Neural cell (in vitro differentiated cells): ENCODE measurements at regions not wholly inside any gene's neighbourhood (a gene's known extent, or its start where the extent isn't known, plus 50 kb on each side); places are given as distances from the start of the nearest gene placed in this dataset.
"Not testable (repeated sequence)": the region's sequence is repeated elsewhere in the genome, so short reads cannot be mapped to it uniquely, and the experiment has no call there.

Source experiments
- H2AFZ ChIP-seq: fragments of 200-600, 300-800 bp; sonication (generic), shearing (Covaris generic); 2 replicates; pipeline ENCODE4 v1.6.0; 2014; ENCODE audit warnings: low read depth, mild to moderate bottlenecking, antibody characterized with exemption, low read length, moderate library complexity
- H3F3A ChIP-seq: fragments of 200-600 bp; shearing (Covaris generic); 2 replicates; pipeline ENCODE4 v1.6.1; 2016; ENCODE audit warnings: mild to moderate bottlenecking, moderate library complexity, mixed read lengths, antibody characterized with exemption, low read length; ENCODE audit not compliant: insufficient read depth, poor library complexity, severe bottlenecking
- H3K27ac ChIP-seq: fragments of 200-600, 300-800 bp; sonication (generic), shearing (Covaris generic); 2 replicates; pipeline ENCODE4 v1.5.1; 2014; ENCODE audit warnings: mild to moderate bottlenecking, low read length, moderate library complexity
- H3K27me3 ChIP-seq: fragments of 300-800, 200-600 bp; sonication (generic), shearing (Covaris generic); 2 replicates; pipeline ENCODE4 v1.6.0; 2014; ENCODE audit warnings: mild to moderate bottlenecking, low read depth, low read length, moderate library complexity; ENCODE audit not compliant: insufficient read depth
- H3K36me3 ChIP-seq: fragments of 300-800, 200-600 bp; sonication (generic), shearing (Covaris generic); 2 replicates; pipeline ENCODE4 v1.5.1; 2014; ENCODE audit warnings: mild to moderate bottlenecking, antibody characterized with exemption, low read length, moderate library complexity; ENCODE audit not compliant: insufficient read depth
- H3K4me2 ChIP-seq: fragments of 300-800, 200-600 bp; sonication (generic), shearing (Covaris generic); 2 replicates; pipeline ENCODE4 v1.6.0; 2014; ENCODE audit warnings: mild to moderate bottlenecking, low read length
- H3K4me3 ChIP-seq: fragments of 300-800, 200-600 bp; sonication (generic), shearing (Covaris generic); 2 replicates; pipeline ENCODE4 v1.5.1; 2014; ENCODE audit warnings: mild to moderate bottlenecking, low read length, moderate library complexity
- H3K79me2 ChIP-seq: fragments of 200-600 bp; shearing (Covaris generic); replicated peaks from 2 replicates; pipeline ENCODE4 v1.6.0; 2014; ENCODE audit warnings: mild to moderate bottlenecking, low read length, moderate library complexity; ENCODE audit not compliant: insufficient read depth
- H3K9ac ChIP-seq: fragments of 300-800, 200-600 bp; sonication (generic), shearing (Covaris generic); 2 replicates; pipeline ENCODE4 v1.6.1; 2016; ENCODE audit warnings: mild to moderate bottlenecking, low read length, mixed read lengths
- H3K9me2 ChIP-seq: fragments of 200-600 bp; shearing (Covaris generic); 2 replicates; pipeline ENCODE4 v1.6.1; 2016; ENCODE audit warnings: mild to moderate bottlenecking, low read length, mixed read lengths; ENCODE audit not compliant: insufficient read depth
- H3K9me3 ChIP-seq: fragments of 200-600, 300-800 bp; sonication (generic), shearing (Covaris generic); 2 replicates; pipeline ENCODE4 v1.6.1; 2016; ENCODE audit warnings: mild to moderate bottlenecking, mixed run types, low read length, moderate library complexity, mixed read lengths
- H4K20me1 ChIP-seq: fragments of 200-600 bp; shearing (Covaris generic); 2 replicates; pipeline ENCODE4 v1.6.1; 2016; ENCODE audit warnings: mild to moderate bottlenecking, mixed run types; ENCODE audit not compliant: insufficient read depth
- CTCF ChIP-seq: fragments of 450-650 bp; IDR thresholded peaks from 2 replicates; pipeline ENCODE4 v1.5.1; 2014; ENCODE audit warnings: antibody characterized with exemption, mild to moderate bottlenecking, moderate library complexity; ENCODE audit not compliant: poor library complexity, severe bottlenecking
- EP300 ChIP-seq: fragments of 450-650 bp; conservative IDR thresholded peaks from 2 replicates; pipeline ENCODE4 v1.6.1; 2014; ENCODE audit warnings: antibody characterized with exemption, mild to moderate bottlenecking, moderate library complexity; ENCODE audit not compliant: poor library complexity, severe bottlenecking
- EZH2 ChIP-seq: fragments of 200-600, 300-800 bp; shearing (Covaris generic), sonication (generic); IDR thresholded peaks from 2 replicates; pipeline ENCODE4 v1.6.1; 2014; ENCODE audit warnings: antibody characterized with exemption, low read length, borderline replicate concordance, mild to moderate bottlenecking; ENCODE audit not compliant: insufficient read depth, poor library complexity, severe bottlenecking
- MXI1 ChIP-seq: fragments of 450-650 bp; conservative IDR thresholded peaks from 2 replicates; pipeline ENCODE4 v1.6.1; 2014; ENCODE audit warnings: antibody characterized with exemption, mild to moderate bottlenecking; ENCODE audit not compliant: poor library complexity, severe bottlenecking
- POLR2AphosphoS5 ChIP-seq: IDR thresholded peaks from 2 replicates; pipeline ENCODE4 v1.6.1; 2012
- RAD21 ChIP-seq: fragments of 450-650 bp; conservative IDR thresholded peaks from 2 replicates; pipeline ENCODE4 v1.6.1; 2014; ENCODE audit warnings: antibody characterized with exemption, mild to moderate bottlenecking, moderate library complexity
- REST ChIP-seq: IDR thresholded peaks from 2 replicates; pipeline ENCODE4 v1.6.1; 2012; ENCODE audit warnings: borderline replicate concordance
- SMC3 ChIP-seq: fragments of 450-650 bp; conservative IDR thresholded peaks from 2 replicates; pipeline ENCODE4 v1.6.1; 2014; ENCODE audit warnings: antibody characterized with exemption, mild to moderate bottlenecking, moderate library complexity; ENCODE audit not compliant: poor library complexity
- TAF1 ChIP-seq: IDR thresholded peaks from 2 replicates; pipeline ENCODE4 v1.6.1; 2012; ENCODE audit warnings: low read depth

- Histone ChIP-seq H3K9ac (no peak overlapping the region), H2AFZ (no peak overlapping the region), H3K27me3 (no peaks in the 10 kb centered on the region), H3K4me3 (no peak overlapping the region), H3K79me2 (no peaks in the 10 kb centered on the region), H3K9me2 (no peaks in the 10 kb centered on the region), H4K20me1 (no peaks in the 10 kb centered on the region), H3K27ac (no peak overlapping the region), H3K4me2 (no peak overlapping the region), H3K9me3 (no peaks in the 10 kb centered on the region), H3F3A (no peaks in the 10 kb centered on the region), H3K36me3 (no peaks in the 10 kb centered on the region)
- no peak for TF ChIP-seq TAF1
- TF ChIP-seq POLR2AphosphoS5, result no peak
- TF ChIP-seq REST, result no peak
- TF ChIP-seq SMC3, result no peak
- no peak for TF ChIP-seq EP300
- TF ChIP-seq RAD21, result no peak
- TF ChIP-seq MXI1, result no peak
- TF ChIP-seq EZH2, result no peak
- TF ChIP-seq CTCF, result no peak
These were observed 256.6 kb upstream of the SGK1 start for GRCh38 chr6:134574491-134574890.

GRCh38 chr6:134569996-134570395, 252.1 kb upstream of the SGK1 start:
- not testable (repeated sequence) for H3K27ac ChIP-seq, H3K9ac ChIP-seq, H3K36me3 ChIP-seq, H3F3A ChIP-seq, H2AFZ ChIP-seq, H3K9me3 ChIP-seq, H4K20me1 ChIP-seq, H3K9me2 ChIP-seq, H3K79me2 ChIP-seq, H3K4me2 ChIP-seq, H3K27me3 ChIP-seq, H3K4me3 ChIP-seq

GRCh38 chr6:134564705-134565104, 246.8 kb upstream of the SGK1 start:
- H3K9me2 ChIP-seq, result no peaks in the 10 kb centered on the region
- no peaks in the 10 kb centered on the region for H3K79me2 ChIP-seq
- H3K36me3 ChIP-seq, result no peaks in the 10 kb centered on the region
- no peak overlapping the region for H3K27ac ChIP-seq
- H3K9me3 ChIP-seq, result no peaks in the 10 kb centered on the region
- H3K9ac ChIP-seq, result no peak overlapping the region
- no peaks in the 10 kb centered on the region for H3K27me3 ChIP-seq
- H2AFZ ChIP-seq, result no peak overlapping the region
- H3F3A ChIP-seq, result no peaks in the 10 kb centered on the region
- H3K4me2 ChIP-seq, result no peak overlapping the region
- H4K20me1 ChIP-seq, result no peaks in the 10 kb centered on the region
- TF ChIP-seq EP300, result no peak
- TF ChIP-seq REST, result no peak
- TF ChIP-seq SMC3, result no peak
- no peak for TF ChIP-seq EZH2
- TF ChIP-seq RAD21, result no peak
- TF ChIP-seq CTCF, result no peak
- TF ChIP-seq POLR2AphosphoS5, result no peak
- no peak for TF ChIP-seq MXI1
- no peak for TF ChIP-seq TAF1
- no peak overlapping the region for H3K4me3 ChIP-seq
